Neutrophil (primary cell): ENCODE measurements at regions not wholly inside any gene's neighbourhood (a gene's known extent, or its start where the extent isn't known, plus 50 kb on each side); places are given as distances from the start of the nearest gene placed in this dataset.
"Not testable (repeated sequence)": the region's sequence is repeated elsewhere in the genome, so short reads cannot be mapped to it uniquely, and the experiment has no call there.

ENCODE experiments used
- H3K27ac ChIP-seq: fragments of 200-600 bp; sonication (generic); 2 replicates; pipeline ENCODE4 v1.5.1; 2016; ENCODE audit warnings: mild to moderate bottlenecking, moderate library complexity
- H3K27me3 ChIP-seq: fragments of 200-600 bp; sonication (generic); 2 replicates; pipeline ENCODE4 v1.6.0; 2016; ENCODE audit warnings: mild to moderate bottlenecking
- H3K36me3 ChIP-seq: fragments of 200-600 bp; sonication (generic); 2 replicates; pipeline ENCODE4 v1.5.1; 2017
- H3K4me1 ChIP-seq, 2 experiments: fragments of 200-600 bp in 1 of 2; sonication (generic) in 1 of 2; 1 replicate in 1 of 2; 2 replicates in 1 of 2; pipeline versions ENCODE4 v1.5.1 to v1.6.1; 2013 to 2016; ENCODE audit warnings: low read depth in 1 of 2, low read length in 1 of 2, mild to moderate bottlenecking in 1 of 2, moderate library complexity in 1 of 2; ENCODE audit not compliant: control insufficient read depth in 1 of 2, insufficient read depth in 1 of 2
- H3K4me3 ChIP-seq, 2 experiments: fragments of 200-600 bp in 1 of 2; sonication (generic) in 1 of 2; 1 replicate in 1 of 2; 2 replicates in 1 of 2; pipeline ENCODE4 v1.5.1; 2013 to 2016; ENCODE audit warnings: low read depth in 1 of 2, low read length in 1 of 2, mild to moderate bottlenecking in 1 of 2, moderate library complexity in 1 of 2
- H3K9me3 ChIP-seq: fragments of 200-600 bp; sonication (generic); 2 replicates; pipeline ENCODE4 v1.5.1; 2016
- CTCF ChIP-seq: fragments of 200-600 bp; sonication (generic); IDR thresholded peaks from 2 replicates; pipeline ENCODE4 v1.5.1; 2016; ENCODE audit warnings: antibody characterized with exemption

- no peaks in the 10 kb centered on the region for H3K36me3 ChIP-seq
- H3K4me3 ChIP-seq, result no peak overlapping the region
- H3K27ac ChIP-seq, result no peak overlapping the region
- H3K27me3 ChIP-seq, result no peaks in the 10 kb centered on the region
- no peaks in the 10 kb centered on the region for H3K9me3 ChIP-seq
- no peaks in the 10 kb centered on the region for H3K4me1 ChIP-seq
- no peak for TF ChIP-seq CTCF
Measured at GRCh38 chr3:176623468-176624150, 573.7 kb downstream of the TBL1XR1 start.

- Histone ChIP-seq H3K9me3 (no peaks in the 10 kb centered on the region), H3K27ac (no peak overlapping the region), H3K4me3 (no peak overlapping the region), H3K27me3 (no peaks in the 10 kb centered on the region), H3K36me3 (no peaks in the 10 kb centered on the region), H3K4me1 (no peaks in the 10 kb centered on the region)
- no peak for TF ChIP-seq CTCF
Measured at GRCh38 chr3:176619833-176620232, 577.4 kb downstream of the TBL1XR1 start.

GRCh38 chr3:176615826-176616225 is 581.5 kb downstream of the TBL1XR1 start:
- no peaks in the 10 kb centered on the region for H3K4me1 ChIP-seq
- no peak overlapping the region for H3K27ac ChIP-seq
- no peaks in the 10 kb centered on the region for H3K27me3 ChIP-seq
- H3K4me3 ChIP-seq, result no peak overlapping the region
- H3K36me3 ChIP-seq, result no peaks in the 10 kb centered on the region
- no peak for TF ChIP-seq CTCF
- no peaks in the 10 kb centered on the region for H3K9me3 ChIP-seq

- H3K4me3 ChIP-seq, result no peak overlapping the region
- TF ChIP-seq CTCF, result no peak
- H3K9me3 ChIP-seq, result no peaks in the 10 kb centered on the region
- no peaks in the 10 kb centered on the region for H3K27me3 ChIP-seq
- no peak overlapping the region for H3K27ac ChIP-seq
- H3K4me1 ChIP-seq, result no peaks in the 10 kb centered on the region
- H3K36me3 ChIP-seq, result no peaks in the 10 kb centered on the region
Measured at GRCh38 chr3:176611703-176612102, 585.6 kb downstream of the TBL1XR1 start.

GRCh38 chr3:176609361-176609760 is 587.9 kb downstream of the TBL1XR1 start:
- no peak for TF ChIP-seq CTCF
- Histone ChIP-seq H3K4me3 (no peak overlapping the region), H3K9me3 (no peaks in the 10 kb centered on the region), H3K36me3 (no peaks in the 10 kb centered on the region), H3K27ac (no peak overlapping the region), H3K4me1 (no peaks in the 10 kb centered on the region), H3K27me3 (no peaks in the 10 kb centered on the region)

- H3K27me3 ChIP-seq, H3K27ac ChIP-seq, H3K36me3 ChIP-seq, H3K4me1 ChIP-seq, H3K4me3 ChIP-seq, H3K9me3 ChIP-seq: not testable (repeated sequence)
Measured at GRCh38 chr3:176605553-176605952, 591.7 kb downstream of the TBL1XR1 start.
